PC-3 (cell line): ENCODE measurements at regions not wholly inside any gene's neighbourhood (a gene's known extent, or its start where the extent isn't known, plus 50 kb on each side); places are given as distances from the start of the nearest gene placed in this dataset.

Experiments
- ATAC-seq: fragments of 200-7000 bp; cut with Tn5 transposase; 2 replicates; pipeline ENCODE4 v1.9.1; 2020; ENCODE audit warnings: mild to moderate bottlenecking, moderate library complexity
- BruUV-seq: library from RNA; stranded (reverse); fragments of 400-500 nt; replicated peaks from 2 replicates; lab custom pipeline; 2021; lab: Mats Ljungman, UMichigan
- CTCF ChIA-PET: fragments of 300-600 bp; sonication (Branson Sonifier 250); formaldehyde crosslinking; loops from one replicate; lab custom pipeline; 2022; ENCODE audit warnings: antibody characterized with exemption; lab: Charles Lee
- POLR2A ChIA-PET: fragments of 300-600 bp; sonication (Branson Sonifier 250); formaldehyde crosslinking; loops from one replicate; lab custom pipeline; 2022; ENCODE audit warnings: antibody characterized with exemption; ENCODE audit not compliant: unreplicated experiment; lab: Charles Lee
- DNase-seq: peaks from one replicate; pipeline ENCODE4 v3.0.0-alpha.2; 2015
- H2AFZ ChIP-seq: fragments of 300-600 bp; sonication (generic); 2 replicates; pipeline ENCODE4 v1.6.0; 2016; ENCODE audit warnings: antibody characterized with exemption, low read length
- H3F3A ChIP-seq: fragments of 300-600 bp; sonication (generic); one replicate; pipeline ENCODE4 v1.6.0; 2017; ENCODE audit warnings: antibody characterized with exemption, low read length, control low read depth, mild to moderate bottlenecking; ENCODE audit not compliant: unreplicated experiment
- H3K27ac ChIP-seq: fragments of 300-600 bp; sonication (generic); 2 replicates; pipeline ENCODE4 v1.5.1; 2016; ENCODE audit warnings: mild to moderate bottlenecking, low read length
- H3K27me3 ChIP-seq: fragments of 300-600 bp; sonication (generic); 2 replicates; pipeline ENCODE4 v1.6.1; 2016; ENCODE audit warnings: low read length, mixed read lengths
- H3K36me3 ChIP-seq: fragments of 300-600 bp; sonication (generic); 2 replicates; pipeline ENCODE4 v1.6.1; 2016; ENCODE audit warnings: low read depth, mixed run types, low read length, mixed read lengths
- H3K4me1 ChIP-seq: fragments of 300-600 bp; sonication (generic); 2 replicates; pipeline ENCODE4 v1.5.1; 2016; ENCODE audit warnings: low read length; ENCODE audit not compliant: insufficient read depth
- H3K4me2 ChIP-seq: fragments of 300-600 bp; sonication (generic); 2 replicates; pipeline ENCODE4 v1.6.0; 2016; ENCODE audit warnings: low read length
- H3K4me3 ChIP-seq: fragments of 300-600 bp; sonication (generic); 2 replicates; pipeline ENCODE4 v1.5.1; 2016; ENCODE audit warnings: mild to moderate bottlenecking, low read length, mixed read lengths
- H3K79me2 ChIP-seq: fragments of 300-600 bp; sonication (generic); 2 replicates; pipeline ENCODE4 v1.6.1; 2017; ENCODE audit warnings: low read length, mixed read lengths
- H3K9ac ChIP-seq: fragments of 300-600 bp; sonication (generic); 2 replicates; pipeline ENCODE4 v1.6.0; 2016; ENCODE audit warnings: mild to moderate bottlenecking, low read length
- H3K9me2 ChIP-seq: fragments of 300-600 bp; sonication (generic); replicated peaks from 2 replicates; pipeline ENCODE4 v1.6.1; 2016; ENCODE audit warnings: mixed run types, low read length, mixed read lengths
- H3K9me3 ChIP-seq: fragments of 300-600 bp; sonication (generic); 2 replicates; pipeline ENCODE4 v1.6.1; 2016; ENCODE audit warnings: low read length, mixed read lengths
- H4K20me1 ChIP-seq: fragments of 300-600 bp; sonication (generic); 2 replicates; pipeline ENCODE4 v1.6.1; 2016; ENCODE audit warnings: low read length, mixed read lengths
- EZH2 ChIP-seq: fragments of 300-600 bp; sonication (generic); IDR thresholded peaks from one replicate; pipeline ENCODE4 v1.6.1; 2017; ENCODE audit warnings: antibody characterized with exemption, mild to moderate bottlenecking, low read length; ENCODE audit not compliant: unreplicated experiment
- EZH2phosphoT487 ChIP-seq: fragments of 300-600 bp; sonication (generic); IDR thresholded peaks from 2 replicates; pipeline ENCODE4 v1.6.1; 2018; ENCODE audit warnings: mild to moderate bottlenecking, antibody characterized with exemption, low read length, borderline replicate concordance
- intact Hi-C: fragments of 100-400 bp; cut with micrococcal nuclease; formaldehyde crosslinking; loops from 2 replicates; pipeline ENCODE4 v1.9.0; 2023
- TF ChIP-seq, protein P1 (sequence below): fragments of 300-600 bp; sonication (generic); conservative IDR thresholded peaks from 2 replicates; pipeline ENCODE4 v1.5.1; 2017; ENCODE audit warnings: antibody characterized with exemption, low read depth, mild to moderate bottlenecking, low read length

DNA sequence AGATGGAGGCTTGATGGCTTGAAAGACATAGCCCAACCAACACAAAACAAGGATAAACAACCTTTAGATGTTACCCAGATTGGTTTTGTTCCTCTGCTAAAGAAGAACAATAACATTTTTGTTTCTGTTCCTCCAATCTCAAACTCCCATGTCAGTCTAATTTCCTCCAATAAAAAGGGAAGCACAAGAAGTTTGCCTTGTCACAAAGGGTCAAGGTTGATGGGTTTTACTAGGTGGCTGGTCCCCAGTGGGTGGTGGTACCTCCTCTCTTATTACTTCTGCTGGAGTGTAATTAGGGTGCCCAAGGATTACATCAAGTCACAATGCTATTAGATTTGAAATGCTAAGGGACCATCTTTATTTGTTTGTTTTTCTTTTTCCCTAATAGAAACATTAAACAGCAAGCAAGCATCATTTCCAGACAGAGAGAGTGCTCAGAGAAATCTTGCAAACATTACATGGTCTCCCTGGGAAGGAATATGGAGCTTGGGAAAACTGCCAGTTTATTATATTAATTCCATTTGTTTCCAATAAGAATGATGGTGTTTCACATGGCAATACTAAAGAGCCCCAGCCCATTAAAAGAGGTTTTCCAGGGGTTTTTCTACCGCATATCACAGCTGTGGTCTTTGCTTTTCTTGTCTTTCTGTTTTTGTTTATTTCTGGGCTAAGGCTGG, 78.3 kb upstream of the AOAH start:
- no peak for DNase-seq

DNA sequence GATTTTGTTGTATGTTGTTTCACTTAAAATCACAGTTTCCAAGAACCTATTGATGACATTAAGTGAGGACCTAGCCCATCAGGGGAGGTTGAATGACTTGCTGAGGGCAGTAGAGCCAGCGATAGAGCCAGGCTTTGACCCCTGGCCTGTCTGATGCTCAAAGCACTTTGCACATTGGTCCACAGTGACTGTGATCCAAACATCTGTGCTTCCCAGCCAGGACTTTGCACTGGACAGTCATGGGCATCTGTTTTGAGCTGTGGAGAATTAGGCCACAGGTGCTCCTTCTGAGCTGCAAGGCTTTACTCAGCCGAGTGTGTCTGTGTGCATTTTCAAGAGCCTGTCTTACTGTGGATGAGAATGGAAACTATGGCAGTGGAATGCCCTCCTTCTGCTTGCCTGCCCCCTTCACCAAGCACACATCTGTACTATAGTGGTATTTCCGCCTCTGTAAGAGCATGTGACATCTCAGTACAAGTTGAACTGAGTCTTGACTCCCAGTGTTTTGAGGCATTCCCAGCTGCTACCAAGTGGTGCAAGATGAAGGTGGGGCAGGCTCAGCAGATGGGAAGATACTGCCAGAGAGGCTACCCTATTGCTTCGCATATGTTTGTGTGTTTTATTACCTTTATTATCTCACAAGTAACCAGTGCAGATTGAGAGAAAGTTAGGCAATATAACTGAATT, 72.7 kb upstream of the AOAH start:
- Histone ChIP-seq H3K27ac (no peak overlapping the region), H3K4me2 (no peak overlapping the region), H3K9me3 (no peaks in the 10 kb centered on the region), H3K9me2 (no peaks in the 10 kb centered on the region), H3K27me3 (peaks cover 17% of the 10 kb centered on the region; the same call in 1 of the 2 replicates), H3K9ac (no peak overlapping the region), H3K4me3 (no peak overlapping the region), H4K20me1 (no peaks in the 10 kb centered on the region), H3K79me2 (no peaks in the 10 kb centered on the region), H3K36me3 (no peaks in the 10 kb centered on the region), H2AFZ (no peak overlapping the region), H3F3A (no peaks in the 10 kb centered on the region), H3K4me1 (no peaks in the 10 kb centered on the region)
- no peak for TF ChIP-seq EZH2phosphoT487
- no peak for TF ChIP-seq EZH2
- TF ChIP-seq, protein P1, sequence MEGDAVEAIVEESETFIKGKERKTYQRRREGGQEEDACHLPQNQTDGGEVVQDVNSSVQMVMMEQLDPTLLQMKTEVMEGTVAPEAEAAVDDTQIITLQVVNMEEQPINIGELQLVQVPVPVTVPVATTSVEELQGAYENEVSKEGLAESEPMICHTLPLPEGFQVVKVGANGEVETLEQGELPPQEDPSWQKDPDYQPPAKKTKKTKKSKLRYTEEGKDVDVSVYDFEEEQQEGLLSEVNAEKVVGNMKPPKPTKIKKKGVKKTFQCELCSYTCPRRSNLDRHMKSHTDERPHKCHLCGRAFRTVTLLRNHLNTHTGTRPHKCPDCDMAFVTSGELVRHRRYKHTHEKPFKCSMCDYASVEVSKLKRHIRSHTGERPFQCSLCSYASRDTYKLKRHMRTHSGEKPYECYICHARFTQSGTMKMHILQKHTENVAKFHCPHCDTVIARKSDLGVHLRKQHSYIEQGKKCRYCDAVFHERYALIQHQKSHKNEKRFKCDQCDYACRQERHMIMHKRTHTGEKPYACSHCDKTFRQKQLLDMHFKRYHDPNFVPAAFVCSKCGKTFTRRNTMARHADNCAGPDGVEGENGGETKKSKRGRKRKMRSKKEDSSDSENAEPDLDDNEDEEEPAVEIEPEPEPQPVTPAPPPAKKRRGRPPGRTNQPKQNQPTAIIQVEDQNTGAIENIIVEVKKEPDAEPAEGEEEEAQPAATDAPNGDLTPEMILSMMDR = no peak
- intact Hi-C loops = no loop called here
- ATAC-seq (no peak), DNase-seq (no peak)
- CTCF ChIA-PET = no interaction called here
- POLR2A ChIA-PET = no interaction called here
- no TSS peak for BruUV-seq

More for the DNA sequence above, 78.3 kb upstream of the AOAH start:
- H3K36me3 ChIP-seq = no peaks in the 10 kb centered on the region
- H3K27ac ChIP-seq = no peak overlapping the region
- no peaks in the 10 kb centered on the region for H3K9me2 ChIP-seq
- H4K20me1 ChIP-seq = no peaks in the 10 kb centered on the region
- H3K4me2 ChIP-seq = no peak overlapping the region
- no peak overlapping the region for H2AFZ ChIP-seq
- peaks cover 21% of the 10 kb centered on the region; the same call in 1 of the 2 replicates for H3K27me3 ChIP-seq
- no peak overlapping the region for H3K9ac ChIP-seq
- ChIA-PET CTCF (no interaction called here), POLR2A (no interaction called here)
- no peaks in the 10 kb centered on the region for H3K79me2 ChIP-seq
- ATAC-seq = no peak
- no TSS peak for BruUV-seq
- no peak for TF ChIP-seq EZH2
- TF ChIP-seq EZH2phosphoT487 = no peak
- TF ChIP-seq, protein P1 = no peak
- no peaks in the 10 kb centered on the region for H3K9me3 ChIP-seq
- intact Hi-C loops = no loop called here
- H3F3A ChIP-seq = no peaks in the 10 kb centered on the region
- H3K4me3 ChIP-seq = no peak overlapping the region
- H3K4me1 ChIP-seq = no peaks in the 10 kb centered on the region

DNA sequence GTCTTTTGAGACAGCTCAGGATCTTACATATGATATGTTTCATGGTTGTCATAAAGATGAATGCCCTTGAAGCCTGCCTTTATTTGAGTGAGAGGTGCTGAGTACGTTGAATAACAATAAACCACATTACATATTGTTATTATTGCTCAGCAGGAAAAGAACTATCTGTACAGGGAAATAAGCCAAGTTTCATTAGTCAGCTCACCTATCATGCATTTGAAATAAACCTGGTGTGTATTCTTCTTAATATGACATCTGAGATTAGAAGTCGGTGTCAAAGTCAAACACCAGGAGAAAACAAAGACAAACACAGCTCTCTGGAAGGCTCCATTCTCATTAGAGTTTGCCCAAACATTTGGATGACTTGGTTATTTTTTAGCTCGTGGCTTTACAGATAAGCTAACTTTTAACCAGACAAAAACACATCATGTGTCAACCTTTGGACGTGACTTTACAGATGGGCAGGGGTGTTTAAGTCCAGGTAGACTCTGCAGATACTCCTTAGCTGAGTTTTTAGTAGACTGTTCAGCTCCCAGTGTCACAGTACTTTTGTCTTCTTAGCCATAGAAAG, 71.2 kb upstream of the AOAH start:
- no peak overlapping the region for H3K9ac ChIP-seq
- POLR2A ChIA-PET = no interaction called here

More for the DNA sequence above, 71.2 kb upstream of the AOAH start:
- TF ChIP-seq EZH2phosphoT487 (no peak), EZH2 (no peak)
- TF ChIP-seq, protein P1 = no peak
- Histone ChIP-seq H3K9me3 (no peaks in the 10 kb centered on the region), H3K79me2 (no peaks in the 10 kb centered on the region), H3K4me2 (no peak overlapping the region), H3K27ac (no peak overlapping the region), H3K4me1 (no peaks in the 10 kb centered on the region), H3K4me3 (no peak overlapping the region), H4K20me1 (no peaks in the 10 kb centered on the region), H3K9me2 (no peaks in the 10 kb centered on the region), H3K36me3 (no peaks in the 10 kb centered on the region), H3K27me3 (peaks cover 16% of the 10 kb centered on the region; the same call in 1 of the 2 replicates), H3F3A (no peaks in the 10 kb centered on the region), H2AFZ (no peak overlapping the region)
- no TSS peak for BruUV-seq
- CTCF ChIA-PET = no interaction called here
- intact Hi-C loops = no loop called here
- DNase-seq (peak; percentile 31), ATAC-seq (no peak)
